ENCODE measurements at regions not wholly inside any gene's neighbourhood (a gene's known extent, or its start where the extent isn't known, plus 50 kb on each side); places are given as distances from the start of the nearest gene placed in this dataset.

DNA sequence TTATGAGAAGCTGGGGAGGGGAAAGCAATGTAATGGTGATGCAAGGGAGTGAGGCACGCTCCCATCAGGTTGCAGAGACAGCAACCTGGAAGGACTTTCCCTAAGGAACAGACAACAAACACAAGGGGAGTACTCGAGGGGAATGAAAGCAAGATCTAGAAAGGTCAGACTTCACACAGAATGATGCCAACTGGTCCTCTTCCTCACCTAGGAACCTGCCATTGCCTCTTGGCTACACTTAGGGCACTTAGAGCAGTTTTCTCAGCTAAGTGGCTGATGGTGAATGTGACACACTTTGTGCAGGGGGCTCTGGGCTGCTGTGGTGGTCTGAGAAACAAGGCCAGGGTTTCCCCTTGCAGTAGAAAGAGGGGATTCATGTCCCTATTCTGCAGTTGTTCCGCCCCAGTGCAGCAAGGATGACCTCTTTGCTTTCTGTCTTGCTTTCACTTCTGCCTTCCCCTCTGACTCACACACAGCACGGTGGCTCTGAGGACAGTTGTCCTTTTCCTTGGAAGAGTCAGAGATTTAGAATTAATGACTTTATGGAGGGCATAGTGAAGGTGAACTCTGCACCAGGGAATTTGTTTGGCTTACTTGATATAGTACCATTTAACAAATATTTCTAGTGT, 394.0 kb upstream of the KLF4 start:
- DNase-seq, result no peak

DNA sequence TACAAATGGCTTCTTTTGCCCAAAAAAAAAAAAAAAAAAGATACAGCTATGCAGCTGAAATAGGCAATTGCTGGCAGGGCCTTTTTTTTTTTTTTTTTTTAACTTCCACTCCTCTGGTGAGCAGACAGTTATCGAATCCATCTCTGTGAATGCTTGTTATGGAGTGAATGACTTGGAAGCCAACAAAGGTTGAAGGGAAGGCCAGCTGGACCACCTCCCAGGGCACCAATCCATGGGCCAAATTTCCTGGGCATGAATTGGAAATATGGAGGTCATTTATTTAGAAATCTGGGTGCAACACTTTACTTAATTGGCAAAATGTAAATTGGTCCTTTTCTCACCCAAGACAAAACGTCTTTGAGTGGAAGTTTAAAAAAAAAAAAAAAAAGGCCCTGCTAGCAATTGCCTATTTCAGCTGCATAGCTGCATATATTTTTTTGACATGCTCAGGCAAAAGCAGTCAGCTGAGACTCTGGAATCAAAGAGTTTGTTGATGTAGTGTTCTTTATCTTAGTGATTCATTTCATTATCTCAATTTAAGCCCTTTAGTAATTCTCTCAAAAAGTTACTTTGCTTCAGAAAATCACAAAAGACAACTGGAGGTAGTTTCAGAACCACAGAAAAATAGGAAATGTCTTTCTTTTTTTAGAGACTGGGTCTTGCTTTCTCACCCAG, 392.2 kb upstream of the KLF4 start:
- DNase-seq, result no peak

DNA sequence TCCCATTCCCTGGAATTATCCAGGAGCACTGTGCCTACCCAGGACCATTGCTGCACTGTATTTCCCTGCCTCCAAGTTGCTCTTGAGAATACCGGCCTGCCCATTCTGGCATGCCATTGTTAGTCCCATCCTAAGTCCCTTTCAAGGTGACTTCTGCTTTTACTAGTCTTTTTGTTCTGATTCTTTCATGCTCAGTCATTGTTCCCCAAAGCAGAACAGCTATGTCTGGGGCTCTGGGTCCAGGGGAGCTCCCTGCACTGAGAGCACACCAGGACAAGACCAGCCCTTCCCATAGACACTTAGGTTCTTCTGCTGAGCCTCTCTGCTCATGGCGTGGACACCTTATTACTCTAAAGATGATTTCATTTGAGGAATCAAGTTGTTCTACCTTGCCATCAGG, 388.9 kb upstream of the KLF4 start:
- DNase-seq, result no peak

DNA sequence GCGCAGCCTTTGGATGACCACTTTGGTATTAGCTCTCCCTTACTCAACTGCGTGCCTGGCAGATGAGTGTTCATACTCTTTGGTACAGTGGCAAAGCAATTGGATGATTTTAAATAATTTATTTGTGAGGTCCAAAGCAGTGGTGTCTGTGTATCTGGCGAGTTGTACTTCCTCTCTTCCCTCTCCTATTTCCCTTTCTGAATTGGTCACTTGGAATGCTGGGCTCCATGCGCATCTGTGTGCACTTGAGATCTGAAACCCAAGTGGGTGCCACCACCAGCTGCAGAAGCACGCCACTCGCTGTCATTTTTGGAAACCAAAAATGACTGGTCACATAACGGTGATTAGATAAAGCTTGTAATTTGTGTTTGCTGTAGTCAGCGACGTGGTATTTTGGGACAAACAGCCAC, 386.0 kb upstream of the KLF4 start:
- DNase-seq, result no peak

DNA sequence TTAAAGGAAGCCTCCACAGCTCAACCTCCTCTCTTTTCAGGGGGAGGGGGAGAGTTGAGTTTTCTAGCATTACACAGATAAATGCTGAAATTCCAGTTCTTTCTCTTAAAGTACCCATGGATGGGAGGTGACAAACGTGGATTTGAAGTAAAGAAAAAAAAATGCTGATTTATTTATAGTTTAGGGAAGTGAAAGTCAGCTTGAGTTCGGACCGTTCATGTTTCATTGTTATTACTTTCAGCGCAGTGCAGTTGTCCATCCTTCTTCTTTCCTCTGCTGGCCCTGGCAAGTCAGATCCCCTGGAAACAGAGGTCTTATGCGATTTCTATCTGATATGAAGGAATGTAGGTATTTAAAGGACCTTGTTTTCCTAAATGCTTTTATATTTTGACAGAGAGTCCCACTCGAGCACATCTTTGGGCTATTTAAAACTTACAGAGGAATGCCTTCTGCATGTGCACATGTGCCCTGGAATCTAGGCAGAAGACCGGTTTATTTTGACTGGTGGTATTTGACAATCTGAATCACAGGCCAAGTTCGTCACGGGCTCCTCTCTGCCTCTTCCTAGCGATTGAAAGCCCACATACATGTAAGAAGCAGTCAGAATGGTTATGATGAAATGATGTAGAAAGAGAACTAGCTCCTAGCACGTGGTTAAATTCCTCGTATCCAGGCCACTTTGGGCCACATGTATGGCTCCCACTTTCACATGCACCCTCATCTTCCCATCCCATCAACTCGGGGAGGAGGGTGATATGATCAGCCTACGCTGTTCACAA, 385.2 kb upstream of the KLF4 start:
- DNase-seq, result no peak

DNA sequence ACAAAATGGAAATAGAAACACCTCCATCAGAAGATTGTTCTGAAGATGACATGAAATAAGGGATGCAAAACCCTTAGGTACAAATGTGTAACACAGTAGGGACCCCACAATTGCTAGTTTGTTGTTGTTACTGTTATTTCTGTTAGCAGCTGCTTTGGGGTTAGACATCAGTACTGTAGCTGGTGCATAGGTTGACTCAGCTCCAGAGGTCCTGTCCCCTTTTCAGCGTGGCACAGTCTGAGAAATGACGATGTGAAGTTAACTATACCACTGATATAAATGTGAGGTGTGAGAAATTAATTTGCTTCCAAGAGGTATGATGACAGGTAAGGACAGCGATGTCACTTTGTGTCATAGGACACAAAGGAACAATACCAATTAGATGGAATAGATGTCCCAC, 384.6 kb upstream of the KLF4 start:
- DNase-seq, result no peak

DNA sequence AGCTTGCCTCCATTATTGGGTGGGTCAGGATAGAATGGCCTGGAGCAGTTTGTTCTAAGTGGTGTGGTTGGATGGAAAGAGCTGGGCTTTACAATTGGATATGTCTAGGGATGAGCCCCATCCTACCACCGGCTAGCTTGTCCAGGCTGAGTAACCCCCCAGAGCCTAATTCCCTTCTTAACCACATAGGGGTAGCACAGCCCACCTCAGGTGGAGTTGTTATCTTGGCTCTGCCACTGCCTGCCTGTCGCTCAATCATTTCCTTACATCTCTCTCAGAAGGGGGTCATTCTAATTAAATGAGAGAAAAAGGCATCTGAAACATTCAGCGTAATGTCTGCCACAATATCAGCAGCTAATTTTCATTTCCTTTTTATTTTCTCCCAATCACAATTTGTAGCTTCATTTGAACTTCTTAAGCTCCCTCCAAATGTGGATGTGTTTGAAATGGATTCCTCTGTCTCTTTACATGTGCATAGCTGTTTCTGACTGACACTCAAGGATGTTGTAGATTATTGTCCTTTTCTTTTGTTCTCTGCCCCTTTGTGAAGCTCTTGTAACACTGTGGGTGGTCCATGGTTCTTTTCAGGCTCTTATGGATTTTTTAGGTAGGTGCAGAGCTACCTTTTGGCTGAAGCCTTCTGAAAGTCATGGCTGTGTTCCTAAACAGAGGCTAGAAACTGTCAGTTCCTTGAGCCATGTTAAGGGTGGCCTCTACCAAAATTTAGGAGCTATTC, 383.1 kb upstream of the KLF4 start:
- no peak for DNase-seq

DNA sequence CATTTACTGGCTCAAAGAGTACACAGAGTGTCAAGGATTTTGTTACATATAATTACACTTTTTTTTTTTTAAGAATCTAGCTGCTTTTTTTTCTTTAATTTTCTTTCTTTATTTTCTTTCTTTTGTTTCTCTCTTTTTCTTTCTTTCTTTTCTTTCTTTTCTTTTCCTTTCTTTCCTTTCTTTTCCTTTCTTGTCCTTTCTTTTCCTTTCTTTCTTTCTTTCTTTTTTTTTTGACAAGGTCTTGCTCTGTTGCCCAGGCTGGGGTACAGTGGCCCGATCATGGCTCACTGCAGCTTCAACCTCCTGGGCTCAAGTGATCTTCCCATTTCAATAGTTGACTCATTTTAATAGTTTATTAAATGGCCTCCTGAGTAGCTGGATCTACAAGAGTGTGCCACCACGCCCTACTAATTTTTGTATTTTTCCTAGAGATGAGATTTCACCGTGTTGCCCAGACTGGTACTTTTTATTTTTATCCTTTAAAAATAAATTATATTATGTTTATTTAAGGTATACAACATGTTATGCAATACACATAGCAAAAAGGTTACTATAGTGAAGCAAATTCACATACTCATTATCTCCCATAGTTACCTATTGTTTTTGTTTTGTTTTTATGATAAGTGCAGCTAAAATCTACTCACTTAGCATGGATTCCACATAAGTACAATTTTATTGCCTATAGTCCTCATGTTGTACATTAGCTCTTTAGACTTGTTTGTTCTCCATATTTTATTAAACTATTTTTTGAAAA, 381.5 kb upstream of the KLF4 start:
- DNase-seq, result no peak

DNA sequence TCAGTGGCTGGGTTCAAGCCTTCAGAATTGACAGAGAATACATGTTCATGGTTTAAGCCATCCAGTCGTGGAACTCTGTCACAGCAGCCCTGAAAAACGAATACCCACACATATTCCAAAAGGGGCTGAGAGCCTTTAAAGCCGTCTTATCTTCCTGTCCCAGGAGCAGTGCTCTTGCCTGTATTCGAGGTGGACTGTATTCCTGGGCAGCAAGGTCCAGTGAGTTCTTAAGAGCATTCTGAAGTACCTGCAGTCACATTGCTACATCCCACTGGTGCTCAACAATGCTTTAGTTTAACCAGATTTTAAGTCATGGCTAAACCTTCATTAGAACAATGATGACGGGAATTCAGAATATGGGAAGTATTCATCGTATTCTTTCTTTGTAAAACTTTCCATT, 380.7 kb upstream of the KLF4 start:
- no peak for DNase-seq

DNA sequence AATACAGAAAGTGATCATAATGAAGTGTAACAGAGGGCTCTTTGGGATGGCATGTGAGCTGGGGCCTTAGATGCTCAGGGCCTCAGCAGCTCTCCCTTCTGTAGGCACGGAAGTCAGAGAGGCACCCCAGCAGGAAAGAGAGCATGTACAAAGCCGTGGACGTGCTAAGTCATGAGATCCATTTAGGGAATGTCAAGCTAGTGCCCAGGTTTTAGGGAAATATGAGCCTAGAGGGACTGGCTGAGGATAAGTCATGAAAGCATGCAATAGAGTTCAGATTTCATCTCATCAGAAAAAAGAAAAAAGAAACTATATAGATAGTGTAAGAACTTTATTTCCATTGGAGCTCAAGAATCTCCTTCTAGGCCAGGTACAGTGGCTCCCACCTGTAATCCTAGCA, 379.5 kb upstream of the KLF4 start:
- DNase-seq, result no peak

DNA sequence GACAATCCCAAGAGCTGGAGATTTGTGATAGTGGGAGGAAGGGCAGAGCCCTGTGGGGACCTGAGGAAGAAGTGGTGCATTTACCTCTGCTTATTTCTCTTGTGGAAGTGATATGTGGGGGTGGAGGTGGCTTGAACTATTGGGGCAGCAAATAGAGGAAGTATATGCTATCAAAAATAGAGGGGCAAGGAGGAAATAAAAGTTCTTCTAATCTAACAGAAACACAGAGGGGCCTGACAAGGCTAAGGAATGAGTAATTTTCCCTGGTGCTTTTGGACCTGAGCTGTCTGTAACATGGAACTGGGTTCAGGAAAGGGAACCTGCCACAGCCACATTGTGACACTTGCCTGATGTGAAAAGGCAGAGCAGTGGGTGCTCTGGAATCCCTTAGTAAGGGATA, 378.6 kb upstream of the KLF4 start:
- no peak for DNase-seq

DNA sequence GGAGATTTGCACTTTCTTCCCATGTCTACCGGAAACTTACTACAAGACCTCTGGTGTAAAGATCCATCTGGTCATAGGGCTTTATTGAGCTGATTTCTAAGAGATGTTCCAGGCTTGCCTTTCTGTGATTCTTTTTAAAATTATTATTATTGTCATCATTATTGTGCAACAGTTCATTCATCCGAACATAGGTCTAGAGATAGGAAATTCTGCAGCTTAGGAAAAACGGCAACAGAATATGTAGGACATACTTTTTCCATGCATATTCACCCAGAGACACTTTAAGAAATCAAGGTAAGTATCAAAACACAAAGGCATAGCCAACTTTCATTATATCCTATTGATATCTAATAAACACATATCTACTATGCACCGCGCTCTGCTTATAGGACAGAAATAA, 378.2 kb upstream of the KLF4 start:
- DNase-seq, result no peak

DNA sequence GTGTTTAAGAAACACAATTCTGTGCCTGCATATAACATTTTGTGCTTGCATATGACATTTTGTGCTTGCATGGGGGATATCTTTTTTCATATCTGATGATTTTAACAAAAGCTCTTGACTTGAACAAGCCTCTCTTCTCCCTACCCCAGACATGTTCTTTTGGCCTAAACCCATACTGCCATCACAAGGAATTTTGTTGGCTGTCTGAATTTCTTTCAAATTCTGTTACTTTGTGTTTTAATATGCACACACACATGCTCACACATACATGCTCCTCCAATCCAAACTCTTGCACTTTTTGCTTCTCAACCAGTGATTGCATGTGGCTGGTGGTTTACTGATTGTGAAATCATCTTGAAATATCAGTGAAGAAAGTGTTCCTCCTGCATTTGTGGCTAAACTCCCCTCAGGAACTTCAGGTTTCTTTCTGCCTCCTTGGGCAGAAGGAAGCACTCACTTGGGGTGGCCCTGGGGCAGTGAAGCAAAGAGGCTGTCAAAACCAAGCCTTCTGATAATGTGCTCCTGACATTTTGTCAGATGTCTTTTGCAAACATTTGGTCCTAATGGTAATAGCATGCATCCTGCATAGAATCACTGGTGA, 377.2 kb upstream of the KLF4 start:
- no peak for DNase-seq

DNA sequence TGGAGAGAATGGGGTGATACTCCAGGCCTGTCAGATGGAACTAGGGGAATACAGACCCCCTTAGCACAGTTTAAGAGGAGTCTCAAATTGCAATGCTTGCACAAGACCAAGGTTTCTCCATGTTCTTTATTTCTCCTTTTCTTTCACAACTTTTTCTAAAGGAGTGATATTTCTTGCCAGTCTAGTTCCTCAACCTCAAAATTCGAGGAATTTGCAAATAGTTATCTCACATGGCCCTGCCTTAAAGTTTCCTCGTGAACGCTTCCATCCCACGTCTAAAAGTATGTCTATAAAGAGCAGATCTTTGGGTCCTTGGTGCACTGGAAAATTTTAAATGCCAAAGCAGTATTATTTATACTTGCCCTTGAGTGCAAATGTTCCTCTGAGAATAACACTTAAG, 373.8 kb upstream of the KLF4 start:
- no peak for DNase-seq

DNA sequence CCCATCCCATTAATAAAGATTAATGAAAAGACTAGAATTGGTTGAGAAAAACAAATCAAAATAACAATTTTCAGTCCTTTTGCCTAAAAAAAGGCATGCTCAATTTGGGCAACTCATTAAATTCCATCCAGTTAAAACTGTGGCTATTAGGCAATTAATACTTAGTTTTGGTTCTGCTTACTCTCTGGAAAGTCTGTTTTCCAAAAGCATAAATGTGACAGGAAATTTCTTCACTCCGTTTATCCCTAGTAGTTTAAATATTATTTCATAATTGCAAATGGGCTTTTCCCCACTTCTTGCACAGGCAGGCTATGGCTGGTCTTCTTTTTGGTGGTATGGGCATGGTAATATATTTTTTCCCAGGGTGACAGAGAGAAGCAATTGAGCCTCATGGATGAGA, 373.3 kb upstream of the KLF4 start:
- no peak for DNase-seq

DNA sequence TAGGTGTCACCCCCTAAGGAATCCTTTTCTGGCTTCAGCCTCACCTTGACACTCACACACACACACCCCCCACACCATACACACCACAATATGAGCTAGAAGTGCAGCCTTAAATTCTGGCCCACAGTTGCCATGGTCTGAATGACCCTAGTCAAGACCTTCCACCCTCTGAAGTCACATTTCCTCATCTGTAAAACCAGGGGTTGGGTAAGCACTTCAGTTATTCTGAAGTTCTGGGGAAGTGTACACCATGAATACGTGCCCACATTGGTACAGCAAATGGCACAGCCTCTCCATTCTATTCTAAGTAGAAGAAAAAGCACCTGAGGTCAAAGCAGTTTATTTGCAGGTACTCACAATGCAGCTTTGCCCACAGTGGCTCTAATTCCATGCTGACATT, 372.8 kb upstream of the KLF4 start:
- DNase-seq, result no peak

DNA sequence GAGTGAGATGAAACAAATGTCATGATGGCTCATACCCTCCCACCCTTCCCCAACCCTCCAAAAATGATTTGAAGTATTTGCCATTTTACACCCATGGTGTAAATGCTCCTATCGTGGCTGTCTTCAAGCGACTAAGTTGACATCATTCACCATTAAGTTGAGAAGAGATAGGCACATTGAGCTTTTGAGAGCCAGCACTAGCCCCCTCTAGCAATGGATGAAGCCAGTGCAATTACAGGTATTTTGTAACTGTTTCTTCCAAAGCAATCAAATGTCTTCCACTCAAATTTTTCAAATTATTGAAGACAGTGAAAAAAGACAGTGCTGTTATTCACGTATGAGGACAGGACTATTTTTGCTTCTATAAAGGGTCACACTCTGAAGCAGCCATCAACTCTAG, 371.5 kb upstream of the KLF4 start:
- DNase-seq, result no peak

DNA sequence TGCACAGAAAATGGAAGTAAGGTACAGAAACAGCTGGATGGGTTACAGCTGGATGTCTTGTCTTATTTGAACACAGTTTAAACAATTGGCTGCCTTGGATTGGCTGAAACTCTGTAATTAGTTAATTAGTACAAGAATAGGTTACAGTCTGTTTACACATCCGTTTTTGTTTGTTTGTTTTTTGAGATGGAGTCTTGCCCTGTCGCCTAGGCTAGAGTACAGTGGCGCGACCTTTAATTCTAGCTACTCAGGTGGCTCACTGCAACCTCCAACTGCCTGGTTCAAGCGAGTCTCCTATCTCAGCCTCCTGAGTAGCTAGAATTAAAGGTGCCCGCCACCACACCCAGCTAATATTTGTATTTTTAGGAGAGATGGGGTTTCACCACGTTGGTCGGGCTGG, 368.7 kb upstream of the KLF4 start:
- no peak for DNase-seq

DNA sequence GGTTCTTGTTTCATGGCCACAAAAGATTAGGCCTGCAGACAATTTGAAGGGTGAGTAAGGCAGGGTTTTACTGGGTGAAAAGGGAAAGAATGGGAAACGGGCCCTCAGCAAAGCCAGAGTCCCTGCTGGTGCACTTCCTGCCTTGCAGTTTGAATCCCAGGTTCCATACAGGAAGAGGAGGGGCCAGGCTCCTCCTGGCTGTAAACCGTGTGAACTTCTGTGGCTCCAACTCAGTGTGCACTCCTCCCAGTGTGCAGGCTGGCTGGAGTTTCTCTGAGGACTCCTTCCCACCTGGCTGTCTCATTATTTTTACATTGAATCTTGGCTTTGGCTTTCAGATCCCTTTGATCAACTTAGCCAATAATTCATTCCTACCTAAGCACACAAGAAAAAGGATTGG, 367.1 kb upstream of the KLF4 start:
- no peak for DNase-seq

DNA sequence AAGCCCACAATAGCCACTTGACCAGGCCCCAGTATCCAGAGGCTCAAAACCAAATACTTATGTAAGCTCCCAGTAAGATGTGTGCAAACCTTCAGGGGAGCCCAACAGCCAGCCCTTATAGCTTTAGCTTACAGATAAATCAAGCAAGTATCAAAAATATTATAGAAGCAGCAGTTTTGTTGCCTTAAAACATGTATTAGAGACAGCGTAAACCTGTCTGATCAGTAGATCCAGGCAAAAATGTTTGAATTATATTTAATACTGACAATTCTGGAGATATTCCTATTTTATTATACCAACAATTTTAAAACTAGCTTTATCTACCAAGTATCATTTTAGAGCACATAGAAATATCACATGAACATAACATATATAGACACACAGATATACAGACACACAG, 365.6 kb upstream of the KLF4 start:
- DNase-seq, result no peak

DNA sequence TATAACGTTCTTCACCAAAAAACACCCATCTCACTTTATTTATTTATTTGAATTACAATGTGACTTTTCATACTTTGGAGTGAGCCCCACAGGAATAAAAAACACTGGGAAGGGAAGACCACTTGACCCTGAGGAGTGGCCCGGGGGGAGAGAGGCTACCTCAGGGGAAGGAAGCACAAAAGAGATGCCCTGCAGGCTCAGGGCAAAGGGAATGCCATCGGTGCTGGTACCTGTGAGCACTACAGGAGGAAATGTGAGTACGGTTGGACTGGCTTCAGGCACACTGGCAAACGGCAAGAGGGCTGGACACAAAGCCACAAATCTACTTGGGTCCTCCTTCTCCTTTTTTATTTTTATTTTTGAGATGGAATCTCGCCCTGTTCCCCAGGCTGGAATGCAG, 363.9 kb upstream of the KLF4 start:
- DNase-seq, result no peak

DNA sequence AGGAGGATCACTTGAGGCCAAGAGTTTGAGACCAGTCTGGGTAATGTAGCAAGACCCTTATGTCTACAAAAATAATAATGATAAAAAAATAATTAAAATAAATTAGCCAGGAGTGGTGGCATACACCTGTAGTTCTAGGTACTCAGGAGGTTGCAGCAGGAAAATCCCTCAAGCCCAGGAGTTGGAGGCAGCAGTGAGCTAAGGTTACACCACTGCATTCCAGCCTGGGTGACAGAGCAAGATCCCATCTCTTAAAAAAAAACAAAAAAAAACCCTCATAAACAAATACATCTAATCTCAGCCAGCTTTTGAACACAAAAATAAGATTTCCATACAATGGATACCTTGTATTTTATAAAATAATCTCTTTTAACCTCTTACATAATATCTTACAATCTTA, 363.3 kb upstream of the KLF4 start:
- no peak for DNase-seq

DNA sequence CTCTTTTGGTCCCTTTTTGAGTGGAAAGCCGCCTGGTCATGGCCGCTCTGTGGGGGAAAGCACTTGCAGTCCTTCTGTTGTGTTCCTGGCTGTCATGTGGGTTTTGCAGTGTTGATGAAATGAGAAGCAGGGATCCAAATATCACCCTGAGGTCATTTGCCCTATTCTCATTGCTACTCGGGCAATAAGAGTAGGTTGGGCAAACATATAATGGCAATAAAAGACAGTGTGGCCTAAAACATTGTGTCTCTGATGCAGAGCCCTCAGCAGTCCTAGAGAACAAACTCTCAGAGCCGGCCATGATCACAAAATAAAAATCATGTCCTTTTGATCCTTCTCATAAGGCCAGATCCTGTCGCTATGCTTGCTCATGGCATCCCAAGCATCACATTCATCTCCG, 361.1 kb upstream of the KLF4 start:
- no peak for DNase-seq

Data from NCI-H1417 treated with DMSO at 0.1 percent for 48 hours (cell line).